Astrocyte of the spinal cord (primary cell): ENCODE measurements at regions not wholly inside any gene's neighbourhood (a gene's known extent, or its start where the extent isn't known, plus 50 kb on each side); places are given as distances from the start of the nearest gene placed in this dataset.
"Not testable (repeated sequence)": the region's sequence is repeated elsewhere in the genome, so short reads cannot be mapped to it uniquely, and the experiment has no call there.

Experiments used
- DNase-seq: peaks from one replicate; pipeline ENCODE4 v3.0.0; 2011; ENCODE audit warnings: low read depth, low spot score
- H3K4me3 ChIP-seq: 2 replicates; pipeline ENCODE4 v1.5.1; 2011; ENCODE audit warnings: low read depth, mild to moderate bottlenecking, low read length, moderate library complexity
- in situ Hi-C: cut with HindIII; loops from 2 replicates; pipeline ENCODE4 v1.10.0; 2017; ENCODE audit warnings: low sequenced_read_pairs
- TF ChIP-seq, protein P1 (sequence below): IDR thresholded peaks from 2 replicates; pipeline ENCODE4 v1.5.1; 2012; ENCODE audit warnings: low read depth, mild to moderate bottlenecking, low read length, inconsistent platforms

DNA sequence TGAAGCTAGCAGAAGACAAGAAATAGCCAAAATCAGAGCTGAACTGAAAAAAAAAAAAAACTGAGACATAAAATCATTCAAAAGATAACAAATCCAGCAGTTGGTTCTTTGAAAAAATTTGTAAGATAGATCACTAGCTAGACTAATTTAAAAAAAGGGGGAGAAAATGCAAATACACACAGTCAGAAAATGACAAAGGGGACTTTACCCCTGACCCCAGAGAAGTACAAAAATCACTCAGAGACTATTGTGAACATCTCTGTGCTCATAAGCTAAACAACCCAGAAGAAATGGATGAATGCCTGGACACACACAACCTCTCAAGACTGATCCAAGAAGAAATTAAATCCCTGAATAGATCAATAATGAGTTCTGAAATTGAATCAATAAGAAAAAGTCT is 914.3 kb upstream of the API5 start:
- in situ Hi-C loops: no loop called here

DNA sequence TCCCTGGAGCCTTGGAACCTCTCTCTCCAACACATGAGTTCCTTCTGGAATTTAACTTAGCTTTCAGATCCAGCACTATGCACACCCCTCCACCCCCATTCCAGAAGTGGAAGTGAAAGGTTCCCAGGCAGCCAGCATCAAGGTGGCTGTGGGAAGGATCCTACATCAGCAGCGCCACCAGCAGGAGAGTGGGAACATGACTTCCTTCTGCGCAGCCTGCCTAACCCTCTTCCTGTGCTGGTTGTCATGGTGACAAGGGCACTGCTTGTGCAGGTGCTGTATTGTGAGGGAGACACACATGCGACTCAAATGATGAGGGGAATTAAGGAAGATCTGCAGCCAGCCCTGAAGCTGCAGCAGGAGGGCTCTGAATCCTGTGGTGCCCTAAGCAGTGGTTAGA is 904.5 kb upstream of the API5 start:
- DNase-seq: no peak
- TF ChIP-seq, protein P1, sequence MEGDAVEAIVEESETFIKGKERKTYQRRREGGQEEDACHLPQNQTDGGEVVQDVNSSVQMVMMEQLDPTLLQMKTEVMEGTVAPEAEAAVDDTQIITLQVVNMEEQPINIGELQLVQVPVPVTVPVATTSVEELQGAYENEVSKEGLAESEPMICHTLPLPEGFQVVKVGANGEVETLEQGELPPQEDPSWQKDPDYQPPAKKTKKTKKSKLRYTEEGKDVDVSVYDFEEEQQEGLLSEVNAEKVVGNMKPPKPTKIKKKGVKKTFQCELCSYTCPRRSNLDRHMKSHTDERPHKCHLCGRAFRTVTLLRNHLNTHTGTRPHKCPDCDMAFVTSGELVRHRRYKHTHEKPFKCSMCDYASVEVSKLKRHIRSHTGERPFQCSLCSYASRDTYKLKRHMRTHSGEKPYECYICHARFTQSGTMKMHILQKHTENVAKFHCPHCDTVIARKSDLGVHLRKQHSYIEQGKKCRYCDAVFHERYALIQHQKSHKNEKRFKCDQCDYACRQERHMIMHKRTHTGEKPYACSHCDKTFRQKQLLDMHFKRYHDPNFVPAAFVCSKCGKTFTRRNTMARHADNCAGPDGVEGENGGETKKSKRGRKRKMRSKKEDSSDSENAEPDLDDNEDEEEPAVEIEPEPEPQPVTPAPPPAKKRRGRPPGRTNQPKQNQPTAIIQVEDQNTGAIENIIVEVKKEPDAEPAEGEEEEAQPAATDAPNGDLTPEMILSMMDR: no peak
- in situ Hi-C loops: no loop called here
- H3K4me3 ChIP-seq: no peak overlapping the region

More for the DNA sequence above, 914.3 kb upstream of the API5 start:
- DNase-seq: no peak
- TF ChIP-seq, protein P1: no peak
- no peak overlapping the region for H3K4me3 ChIP-seq

DNA sequence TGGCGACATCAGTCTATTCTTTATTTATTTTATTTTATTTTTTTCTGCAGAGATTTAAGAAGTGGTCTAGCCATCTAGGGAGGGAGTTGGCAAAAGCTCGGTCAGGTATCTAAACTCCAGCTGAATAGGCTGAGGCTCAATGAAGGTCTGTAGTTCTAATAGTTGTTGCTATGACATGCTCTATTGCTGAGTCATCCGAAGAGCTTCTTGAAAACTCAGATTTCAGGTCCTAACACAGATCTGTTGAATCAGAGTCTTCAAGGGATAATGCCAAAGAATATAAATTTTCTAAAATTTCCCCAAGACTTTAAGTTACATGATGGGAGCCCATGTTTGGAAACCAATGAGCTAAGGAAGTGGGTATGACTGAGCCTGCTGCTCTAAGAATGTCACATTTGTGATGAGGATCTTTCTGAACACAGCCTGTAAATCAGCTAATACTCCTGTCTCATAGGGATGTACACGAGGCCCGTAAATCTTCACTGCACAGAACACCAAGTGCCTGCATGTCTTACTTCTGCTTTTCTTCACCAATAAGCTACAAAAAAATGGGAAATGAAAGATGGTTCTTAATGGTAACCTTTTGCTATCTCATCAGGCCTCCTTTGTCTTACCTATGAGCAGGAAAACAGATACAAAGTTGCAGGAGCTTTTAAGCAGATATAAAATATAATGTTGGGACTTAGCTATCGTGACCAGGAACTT is 901.4 kb upstream of the API5 start:
- TF ChIP-seq, protein P1: no peak
- in situ Hi-C loops: no loop called here
- no peak overlapping the region for H3K4me3 ChIP-seq
- no peak for DNase-seq

DNA sequence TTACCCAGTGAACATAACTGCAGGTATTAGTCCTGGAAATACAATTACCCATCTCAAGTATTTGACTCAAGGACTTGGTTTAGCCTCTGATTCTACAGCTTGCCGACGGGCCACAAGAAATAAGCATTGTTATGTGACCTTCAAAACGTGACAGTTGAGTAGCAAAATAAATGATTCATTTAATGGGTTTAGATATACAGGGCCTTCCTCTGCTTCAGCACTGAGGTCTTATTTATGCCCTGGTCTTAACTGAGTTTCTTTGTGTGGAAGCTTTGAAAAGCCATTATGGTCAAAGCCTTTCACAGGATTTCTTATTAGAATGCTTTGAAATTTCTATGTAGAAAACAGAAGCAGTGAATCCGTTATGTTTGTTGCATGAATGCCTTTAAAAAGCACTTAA is 899.2 kb upstream of the API5 start:
- DNase-seq: no peak
- no peak overlapping the region for H3K4me3 ChIP-seq
- in situ Hi-C loops: no loop called here
- TF ChIP-seq, protein P1: no peak

DNA sequence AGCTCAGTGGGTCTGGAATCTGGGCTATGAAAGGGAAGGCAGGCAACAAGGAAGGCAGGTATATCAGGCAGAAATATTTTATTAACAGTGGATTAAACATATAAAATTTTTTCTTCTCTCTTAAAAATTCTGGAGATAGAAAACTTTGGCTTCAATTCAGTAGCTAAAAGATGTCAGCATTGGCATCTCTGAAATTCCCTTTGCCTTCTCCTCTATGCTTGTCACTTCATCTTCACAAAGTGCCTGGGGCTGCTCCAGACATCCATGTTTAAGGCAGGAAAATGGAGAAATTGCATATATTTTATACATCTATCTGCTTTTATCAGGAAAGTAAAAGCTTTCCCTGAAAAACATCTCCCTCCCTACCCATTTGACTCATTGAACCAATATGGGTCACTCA is 894.1 kb upstream of the API5 start:
- no peak for DNase-seq
- TF ChIP-seq, protein P1: no peak
- in situ Hi-C loops: no loop called here
- no peak overlapping the region for H3K4me3 ChIP-seq

DNA sequence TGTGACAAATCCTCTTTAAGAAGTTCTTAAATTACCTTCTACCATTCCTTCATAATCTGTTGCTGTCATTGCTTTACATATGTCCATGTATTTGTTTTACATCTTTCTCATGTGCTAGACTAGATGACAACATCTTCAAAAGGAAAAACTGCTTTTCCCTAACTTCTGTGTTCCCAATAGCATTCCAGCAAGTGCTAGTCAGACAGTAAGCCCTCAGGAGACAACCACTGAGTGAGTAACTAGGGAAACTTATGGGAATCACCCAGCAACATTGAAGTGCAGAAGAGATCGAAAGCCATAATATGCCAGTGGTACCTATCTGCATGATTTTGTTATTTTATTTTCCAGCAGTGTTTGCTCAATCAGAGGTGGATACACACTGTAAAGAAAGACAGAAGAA is 889.7 kb upstream of the API5 start:
- DNase-seq: no peak
- H3K4me3 ChIP-seq: no peak overlapping the region
- TF ChIP-seq, protein P1: no peak
- in situ Hi-C loops: no loop called here

DNA sequence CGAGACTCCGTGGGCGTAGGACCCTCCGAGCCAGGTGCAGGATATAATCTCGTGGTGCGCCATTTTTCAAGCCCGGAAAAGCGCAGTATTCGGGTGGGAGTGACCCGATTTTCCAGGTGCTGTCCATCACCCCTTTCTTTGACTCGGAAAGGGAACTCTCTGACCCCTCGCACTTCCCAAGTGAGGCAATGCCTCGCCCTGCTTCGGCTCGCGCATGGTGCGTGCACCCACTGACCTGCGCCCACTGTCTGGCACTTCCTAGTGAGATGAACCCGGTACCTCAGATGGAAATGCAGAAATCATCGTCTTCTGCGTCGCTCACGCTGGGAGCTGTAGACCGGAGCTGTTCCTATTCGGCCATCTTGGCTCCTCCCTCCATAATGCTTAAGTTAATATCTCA is 876.9 kb upstream of the API5 start:
- DNase-seq, in situ Hi-C loops, H3K4me3 ChIP-seq: not testable (repeated sequence)
